Kidney (tissue), 13 donors: ENCODE measurements at regions not wholly inside any gene's neighbourhood (a gene's known extent, or its start where the extent isn't known, plus 50 kb on each side); places are given as distances from the start of the nearest gene placed in this dataset.
"Not testable (repeated sequence)": the region's sequence is repeated elsewhere in the genome, so short reads cannot be mapped to it uniquely, and the experiment has no call there.

Source experiments
- DNase-seq, 5 donors: peaks; one replicate each; pipeline ENCODE4 v3.0.0-alpha.2; 2013 to 2020
- FAIRE-seq: peaks from 2 replicates; lab custom pipeline; 2012; peaks lifted over from hg19 to GRCh38; lab: Jason Lieb, UNC
- H3K27ac ChIP-seq, 2 donors: one replicate each; pipeline ENCODE4 v1.7.0; 2013; ENCODE audit warnings: low read depth in 2 of 2, low read length in 2 of 2, inconsistent platforms in 1 of 2
- H3K27me3 ChIP-seq: one replicate; pipeline ENCODE4 v1.7.1; 2013; ENCODE audit warnings: low read length, inconsistent platforms; ENCODE audit not compliant: control insufficient read depth, insufficient read depth
- H3K36me3 ChIP-seq, 3 donors: one replicate each; pipeline versions ENCODE4 v1.7.0 to v1.7.1; 2013; ENCODE audit warnings: low read length in 3 of 3, control low read depth in 1 of 3, inconsistent platforms in 1 of 3; ENCODE audit not compliant: insufficient read depth in 3 of 3, control insufficient read depth in 2 of 3
- H3K4me1 ChIP-seq, 3 donors: one replicate each; pipeline versions ENCODE4 v1.7.0 to v1.7.1; 2013; ENCODE audit warnings: low read length in 3 of 3, inconsistent platforms in 1 of 3, low read depth in 1 of 3; ENCODE audit not compliant: control insufficient read depth in 2 of 3, insufficient read depth in 2 of 3
- H3K4me3 ChIP-seq, 3 donors: one replicate each; pipeline versions ENCODE4 v1.7.0 to v1.8.1; 2013; ENCODE audit warnings: low read length in 3 of 3, control low read depth in 1 of 3, inconsistent platforms in 1 of 3
- H3K9ac ChIP-seq, 3 donors: one replicate each; pipeline versions ENCODE4 v1.7.0 to v1.7.1; 2013; ENCODE audit warnings: low read length in 3 of 3, control low read depth in 1 of 3, inconsistent platforms in 1 of 3
- H3K9me3 ChIP-seq, 3 donors: one replicate each; pipeline versions ENCODE4 v1.7.0 to v1.7.1; 2013; ENCODE audit warnings: low read length in 3 of 3, control low read depth in 1 of 3, inconsistent platforms in 1 of 3; ENCODE audit not compliant: control insufficient read depth in 2 of 3, insufficient read depth in 1 of 3
- CTCF ChIP-seq: IDR thresholded peaks from 3 replicates; pipeline ENCODE4 v1.5.1; 2012; ENCODE audit warnings: mild to moderate bottlenecking, moderate library complexity, borderline replicate concordance; ENCODE audit not compliant: insufficient read depth; ENCODE audit errors: extremely low read depth
- intact Hi-C: fragments of 100-400 bp; cut with DNase I; formaldehyde crosslinking; loops from one replicate; pipeline ENCODE4 v1.11.1; 2022
- donor health status: control.
- donor health status: control.
- donor health status: control.
- donor health status: control.
- donor health status: control.
- donor health status: DM: yes; HTN: yes; CAD: no.
- donor health status: Normal renal cell carcinoma (clear cell type).

- DNase-seq (no peak), FAIRE-seq (no peak)
- Histone ChIP-seq H3K36me3 (no peaks in the 10 kb centered on the region), H3K27ac (no peak overlapping the region), H3K9ac (no peak overlapping the region), H3K9me3 (no peaks in the 10 kb centered on the region), H3K27me3 (no peaks in the 10 kb centered on the region), H3K4me3 (no peak overlapping the region), H3K4me1 (no peaks in the 10 kb centered on the region)
- TF ChIP-seq CTCF, result no peak
- intact Hi-C loops, result loop anchor here (10.0 kb wide), 1 partner anchor 105 kb away; no protein-coding TSS in a partner anchor
These were observed 69.7 kb upstream of the RBMX start for GRCh38 chrX:136950211-136950610.

- H3K27ac ChIP-seq, result no peak overlapping the region
These were observed 61.1 kb upstream of the RBMX start for GRCh38 chrX:136941396-136942337.

GRCh38 chrX:136936183-136936549, 55.6 kb upstream of the RBMX start:
- no peaks in the 10 kb centered on the region for H3K9me3 ChIP-seq
- FAIRE-seq (no peak), DNase-seq (no peak)
- TF ChIP-seq CTCF, result no peak
- no peak overlapping the region for H3K9ac ChIP-seq
- intact Hi-C loops, result no loop called here
- H3K36me3 ChIP-seq, result no peaks in the 10 kb centered on the region
- no peaks in the 10 kb centered on the region for H3K4me1 ChIP-seq
- no peak overlapping the region for H3K4me3 ChIP-seq
- no peaks in the 10 kb centered on the region for H3K27me3 ChIP-seq
- no peak overlapping the region for H3K27ac ChIP-seq

More at GRCh38 chrX:136941396-136942337, 61.1 kb upstream of the RBMX start:
- no peak for TF ChIP-seq CTCF
- Histone ChIP-seq H3K4me1 (no peaks in the 10 kb centered on the region), H3K4me3 (no peak overlapping the region), H3K9ac (no peak overlapping the region), H3K27me3 (no peaks in the 10 kb centered on the region), H3K36me3 (no peaks in the 10 kb centered on the region), H3K9me3 (no peaks in the 10 kb centered on the region)
- intact Hi-C loops, result no loop called here
- FAIRE-seq (no peak), DNase-seq (no peak)

GRCh38 chrX:136935533-136936182, 55.1 kb upstream of the RBMX start:
- H3K36me3 ChIP-seq, H3K9me3 ChIP-seq, H3K9ac ChIP-seq, intact Hi-C loops, H3K4me1 ChIP-seq, DNase-seq, H3K27me3 ChIP-seq, FAIRE-seq, H3K27ac ChIP-seq: not testable (repeated sequence)
- peak overlapping the region in 1 of 3 donors; percentile 12 for H3K4me3 ChIP-seq

- H3K27ac ChIP-seq, intact Hi-C loops, FAIRE-seq: not testable (repeated sequence)
These were observed 54.1 kb upstream of the RBMX start for GRCh38 chrX:136934652-136935051.

More at GRCh38 chrX:136934652-136935051, 54.1 kb upstream of the RBMX start:
- H3K9me3 ChIP-seq, DNase-seq, H3K27me3 ChIP-seq, H3K9ac ChIP-seq, H3K4me3 ChIP-seq, H3K36me3 ChIP-seq, H3K4me1 ChIP-seq: not testable (repeated sequence)
